ENCODE measurements at regions not wholly inside any gene's neighbourhood (a gene's known extent, or its start where the extent isn't known, plus 50 kb on each side); places are given as distances from the start of the nearest gene placed in this dataset.

DNA sequence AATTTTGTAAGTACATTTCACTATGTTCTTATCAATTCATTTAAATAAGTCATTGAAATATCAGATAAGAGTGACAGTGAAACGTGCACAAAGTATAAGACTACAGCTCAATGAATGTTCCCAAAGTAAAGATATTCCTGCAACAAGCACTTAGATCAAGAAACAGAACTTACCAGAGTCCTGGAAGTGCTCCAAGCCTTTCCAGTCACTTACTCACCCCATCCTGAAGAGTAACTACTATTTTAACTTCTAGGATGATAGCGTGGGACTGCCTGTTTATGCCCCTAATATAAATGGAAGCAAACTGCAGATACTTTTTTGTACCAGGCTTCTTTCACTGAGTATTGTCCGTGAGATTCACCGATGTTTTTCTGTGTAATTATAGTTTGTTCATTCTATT, 768.9 kb downstream of the SLC4A3 start:
- DNase-seq (ENCODE audit: low read depth, low spot score), result no peak
- no peak for TF ChIP-seq CTCF (conservative IDR thresholded peaks at IDR 0.05)
- Mint-ChIP-seq H3K36me3 (ENCODE audit: low read depth) (peaks cover 3% of the 10 kb centered on the region), H3K4me3 (no peak overlapping the region), H3K4me1 (no peaks in the 10 kb centered on the region), H3K27me3 (ENCODE audit: low read depth) (no peaks in the 10 kb centered on the region), H3K9me3 (peaks cover 7% of the 10 kb centered on the region), H3K27ac (ENCODE audit: unreplicated experiment) (no peak overlapping the region)

GRCh38 chr2:220410296-220410695, 782.9 kb downstream of the SLC4A3 start:
- DNase-seq (ENCODE audit: low read depth, low spot score), result no peak
- H3K4me1 Mint-ChIP-seq, result no peaks in the 10 kb centered on the region
- H3K36me3 Mint-ChIP-seq (ENCODE audit: low read depth), result peaks cover 16% of the 10 kb centered on the region
- peaks cover 2% of the 10 kb centered on the region for H3K27me3 Mint-ChIP-seq (ENCODE audit: low read depth)
- no peak for TF ChIP-seq CTCF (conservative IDR thresholded peaks at IDR 0.05)
- H3K27ac Mint-ChIP-seq (ENCODE audit: unreplicated experiment), result no peak overlapping the region
- H3K9me3 Mint-ChIP-seq, result peaks cover 39% of the 10 kb centered on the region
- no peak overlapping the region for H3K4me3 Mint-ChIP-seq

DNA sequence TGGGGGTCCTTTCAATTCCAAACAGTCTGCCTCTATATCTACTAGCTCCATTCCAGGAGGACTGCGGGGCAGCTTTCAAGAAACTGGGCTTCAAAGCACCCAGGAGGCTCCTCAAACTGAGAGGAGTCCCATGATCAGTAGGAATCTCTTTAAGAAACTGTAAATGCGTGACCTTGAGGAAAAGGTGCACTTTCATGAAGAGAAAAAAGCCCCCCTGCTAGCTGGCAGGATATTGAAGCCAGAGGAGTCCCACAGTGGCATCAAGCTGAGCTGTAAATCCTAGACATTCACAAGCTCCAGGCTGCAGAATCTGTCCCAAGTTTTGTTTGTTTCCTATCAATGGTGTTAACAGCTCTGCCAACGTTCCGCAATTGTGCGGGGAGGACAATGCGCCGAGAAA, 790.1 kb downstream of the SLC4A3 start:
- H3K27me3 Mint-ChIP-seq (ENCODE audit: low read depth), result peaks cover 25% of the 10 kb centered on the region
- peaks cover 2% of the 10 kb centered on the region for H3K36me3 Mint-ChIP-seq (ENCODE audit: low read depth)
- no peak overlapping the region for H3K4me3 Mint-ChIP-seq
- TF ChIP-seq CTCF (conservative IDR thresholded peaks at IDR 0.05), result no peak
- peaks cover 9% of the 10 kb centered on the region for H3K4me1 Mint-ChIP-seq
- no peak for DNase-seq (ENCODE audit: low read depth, low spot score)
- no peak overlapping the region for H3K27ac Mint-ChIP-seq (ENCODE audit: unreplicated experiment)
- H3K9me3 Mint-ChIP-seq, result peaks cover 8% of the 10 kb centered on the region

- peaks cover 23% of the 10 kb centered on the region for H3K27me3 Mint-ChIP-seq (ENCODE audit: low read depth)
- TF ChIP-seq CTCF (conservative IDR thresholded peaks at IDR 0.05), result no peak
- H3K9me3 Mint-ChIP-seq, result peaks cover 5% of the 10 kb centered on the region
- no peak for DNase-seq (ENCODE audit: low read depth, low spot score)
- no peak overlapping the region for H3K27ac Mint-ChIP-seq (ENCODE audit: unreplicated experiment)
- no peaks in the 10 kb centered on the region for H3K36me3 Mint-ChIP-seq (ENCODE audit: low read depth)
- H3K4me3 Mint-ChIP-seq, result no peak overlapping the region
- peaks cover 9% of the 10 kb centered on the region for H3K4me1 Mint-ChIP-seq
Measured at GRCh38 chr2:220419647-220420046, 792.2 kb downstream of the SLC4A3 start.

GRCh38 chr2:220420820-220421219, 793.4 kb downstream of the SLC4A3 start:
- no peak for TF ChIP-seq CTCF (conservative IDR thresholded peaks at IDR 0.05)
- H3K27ac Mint-ChIP-seq (ENCODE audit: unreplicated experiment), result no peak overlapping the region
- DNase-seq (ENCODE audit: low read depth, low spot score), result no peak
- peaks cover 9% of the 10 kb centered on the region for H3K4me1 Mint-ChIP-seq
- H3K4me3 Mint-ChIP-seq, result no peak overlapping the region
- no peaks in the 10 kb centered on the region for H3K9me3 Mint-ChIP-seq
- peaks cover 23% of the 10 kb centered on the region for H3K27me3 Mint-ChIP-seq (ENCODE audit: low read depth)
- H3K36me3 Mint-ChIP-seq (ENCODE audit: low read depth), result no peaks in the 10 kb centered on the region

GRCh38 chr2:220422676-220423075, 795.2 kb downstream of the SLC4A3 start:
- Mint-ChIP-seq H3K27me3 (ENCODE audit: low read depth) (peaks cover 9% of the 10 kb centered on the region), H3K36me3 (ENCODE audit: low read depth) (no peaks in the 10 kb centered on the region), H3K9me3 (no peaks in the 10 kb centered on the region), H3K27ac (ENCODE audit: unreplicated experiment) (no peak overlapping the region), H3K4me1 (peaks cover 6% of the 10 kb centered on the region), H3K4me3 (no peak overlapping the region)
- TF ChIP-seq CTCF (conservative IDR thresholded peaks at IDR 0.05), result no peak
- DNase-seq (ENCODE audit: low read depth, low spot score), result no peak
